ENCODE measurements at regions not wholly inside any gene's neighbourhood (a gene's known extent, or its start where the extent isn't known, plus 50 kb on each side); places are given as distances from the start of the nearest gene placed in this dataset.

GRCh38 chr3:107969994-107970819, 120.6 kb downstream of the CD47 start:
- DNase-seq = peak; percentile 30

- no peak for DNase-seq
These were observed 121.3 kb downstream of the CD47 start for GRCh38 chr3:107969525-107969924.

GRCh38 chr3:107966276-107966675, 124.6 kb downstream of the CD47 start:
- DNase-seq = no peak

GRCh38 chr3:107965136-107965655, 125.6 kb downstream of the CD47 start:
- no peak for DNase-seq

GRCh38 chr3:107963581-107963980, 127.2 kb downstream of the CD47 start:
- DNase-seq = no peak

GRCh38 chr3:107962946-107963345, 127.9 kb downstream of the CD47 start:
- DNase-seq = peak; percentile 70

- DNase-seq = no peak
These were observed 128.8 kb downstream of the CD47 start for GRCh38 chr3:107962037-107962436.

GRCh38 chr3:107959550-107960154, 131.2 kb downstream of the CD47 start:
- peak; percentile 80 for DNase-seq

GRCh38 chr3:107958146-107958545, 132.7 kb downstream of the CD47 start:
- peak; percentile 31 for DNase-seq

- peak; percentile 87 for DNase-seq
These were observed 133.6 kb downstream of the CD47 start for GRCh38 chr3:107956991-107957900.

- DNase-seq = no peak
These were observed 136.0 kb downstream of the CD47 start for GRCh38 chr3:107954845-107955244.

GRCh38 chr3:107953722-107954121, 137.1 kb downstream of the CD47 start:
- DNase-seq = no peak

- no peak for DNase-seq
These were observed 139.7 kb downstream of the CD47 start for GRCh38 chr3:107951126-107951525.

GRCh38 chr3:107950417-107950816, 140.4 kb downstream of the CD47 start:
- DNase-seq = no peak

- no peak for DNase-seq
These were observed 141.3 kb downstream of the CD47 start for GRCh38 chr3:107949394-107949970.

- DNase-seq = no peak
These were observed 143.6 kb downstream of the CD47 start for GRCh38 chr3:107947203-107947602.

GRCh38 chr3:107946700-107947099, 144.1 kb downstream of the CD47 start:
- DNase-seq = no peak

- DNase-seq = no peak
These were observed 145.3 kb downstream of the CD47 start for GRCh38 chr3:107945417-107946094.

- DNase-seq = peak; percentile 55
These were observed 146.9 kb downstream of the CD47 start for GRCh38 chr3:107943786-107944523.

GRCh38 chr3:107942951-107943749, 147.7 kb downstream of the CD47 start:
- DNase-seq = no peak

GRCh38 chr3:107942244-107942643, 148.6 kb downstream of the CD47 start:
- DNase-seq = no peak

Measured in fibroblast of skin of right quadriceps (primary cell).